ENCODE measurements at regions not wholly inside any gene's neighbourhood (a gene's known extent, or its start where the extent isn't known, plus 50 kb on each side); places are given as distances from the start of the nearest gene placed in this dataset.

DNA sequence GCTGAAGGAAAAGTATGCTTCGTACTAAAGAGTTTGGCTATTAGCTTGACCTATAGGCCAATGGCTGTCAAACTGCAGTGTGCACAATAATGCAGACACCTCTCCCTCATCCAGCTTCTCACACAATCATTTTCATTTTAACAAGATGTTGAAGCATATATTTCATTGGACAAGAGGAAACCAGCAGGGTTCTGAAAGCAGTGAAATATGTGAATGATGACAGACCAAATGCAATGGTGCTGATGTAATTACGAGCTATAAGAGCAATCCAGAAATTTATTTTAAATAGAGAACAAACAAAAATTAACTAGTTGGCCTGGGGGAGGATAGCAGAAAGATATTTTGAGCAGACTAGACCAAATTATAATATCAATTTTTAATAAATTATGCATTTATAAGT is 331.5 kb upstream of the AKR1E2 start:
- no peak for TF ChIP-seq CTCF (IDR thresholded peaks at IDR 0.05; ENCODE audit: low read depth, low read length, poor library complexity, severe bottlenecking)
- TF ChIP-seq EZH2phosphoT487 (IDR thresholded peaks at IDR 0.05; ENCODE audit: borderline replicate concordance, low read length): no peak
